ENCODE measurements at regions not wholly inside any gene's neighbourhood (a gene's known extent, or its start where the extent isn't known, plus 50 kb on each side); places are given as distances from the start of the nearest gene placed in this dataset.

- DNase-seq (ENCODE audit: low spot score) = no peak
Observed at GRCh38 chr18:78905334-78905733, 74.3 kb upstream of the SALL3 start.

GRCh38 chr18:78906066-78906465, 73.6 kb upstream of the SALL3 start:
- no peak for DNase-seq (ENCODE audit: low spot score)

GRCh38 chr18:78908462-78909260, 71.0 kb upstream of the SALL3 start:
- no peak for DNase-seq (ENCODE audit: low spot score)

GRCh38 chr18:78911751-78912283, 67.8 kb upstream of the SALL3 start:
- DNase-seq (ENCODE audit: low spot score) = no peak

GRCh38 chr18:78912336-78912735, 67.3 kb upstream of the SALL3 start:
- no peak for DNase-seq (ENCODE audit: low spot score)

GRCh38 chr18:78912844-78913243, 66.8 kb upstream of the SALL3 start:
- DNase-seq (ENCODE audit: low spot score) = no peak

- DNase-seq (ENCODE audit: low spot score) = no peak
Observed at GRCh38 chr18:78913395-78913794, 66.2 kb upstream of the SALL3 start.

- no peak for DNase-seq (ENCODE audit: low spot score)
Observed at GRCh38 chr18:78913830-78914231, 65.8 kb upstream of the SALL3 start.

- DNase-seq (ENCODE audit: low spot score) = no peak
Observed at GRCh38 chr18:78914249-78914935, 65.2 kb upstream of the SALL3 start.

GRCh38 chr18:78915446-78916008, 64.1 kb upstream of the SALL3 start:
- DNase-seq (ENCODE audit: low spot score) = no peak

GRCh38 chr18:78918707-78919106, 60.9 kb upstream of the SALL3 start:
- no peak for DNase-seq (ENCODE audit: low spot score)

- DNase-seq (ENCODE audit: low spot score) = no peak
Observed at GRCh38 chr18:78919956-78920355, 59.7 kb upstream of the SALL3 start.

- no peak for DNase-seq (ENCODE audit: low spot score)
Observed at GRCh38 chr18:78920456-78921138, 59.0 kb upstream of the SALL3 start.

- no peak for DNase-seq (ENCODE audit: low spot score)
Observed at GRCh38 chr18:78922856-78923255, 56.8 kb upstream of the SALL3 start.

- no peak for DNase-seq (ENCODE audit: low spot score)
Observed at GRCh38 chr18:78924301-78924700, 55.3 kb upstream of the SALL3 start.

GRCh38 chr18:78924786-78925540, 54.7 kb upstream of the SALL3 start:
- no peak for DNase-seq (ENCODE audit: low spot score)

GRCh38 chr18:78925557-78926242, 53.9 kb upstream of the SALL3 start:
- DNase-seq (ENCODE audit: low spot score) = no peak

- no peak for DNase-seq (ENCODE audit: low spot score)
Observed at GRCh38 chr18:78926243-78926615, 53.4 kb upstream of the SALL3 start.

- DNase-seq (ENCODE audit: low spot score) = peak; percentile 9
Observed at GRCh38 chr18:78927156-78927555, 52.5 kb upstream of the SALL3 start.

GRCh38 chr18:78927616-78928015, 52.0 kb upstream of the SALL3 start:
- no peak for DNase-seq (ENCODE audit: low spot score)

GRCh38 chr18:78928076-78928475, 51.5 kb upstream of the SALL3 start:
- no peak for DNase-seq (ENCODE audit: low spot score)

Measured in activated CD4-positive, alpha-beta T cell treated with anti-CD3 and anti-CD28 coated beads, Interleukin-2, Interleukin-4, amounts not matched to agents 100 ng/mL and 50 ng/mL, durations not matched to agents 16 hours and 8 hours (primary cell).